ENCODE measurements at regions not wholly inside any gene's neighbourhood (a gene's known extent, or its start where the extent isn't known, plus 50 kb on each side); places are given as distances from the start of the nearest gene placed in this dataset.

GRCh38 chr5:162769019-162769418, 668.4 kb upstream of the CCNG1 start:
- TF ChIP-seq MAX (IDR thresholded peaks at IDR 0.05; ENCODE audit: low read depth, low read length), result no peak
- no peak for TF ChIP-seq POLR2A (IDR thresholded peaks at IDR 0.05; ENCODE audit: extremely low read depth, insufficient read length)
- no peak for TF ChIP-seq MYC (IDR thresholded peaks at IDR 0.05; ENCODE audit: low read depth, low read length)
- no peak for TF ChIP-seq CTCF (IDR thresholded peaks at IDR 0.05; ENCODE audit: low read depth, low read length)
- H3K4me3 ChIP-seq (ENCODE audit: low read depth, low read length), result no peak overlapping the region
- DNase-seq (ENCODE audit: low read depth), result peak; percentile 3

GRCh38 chr5:162785673-162786072, 651.7 kb upstream of the CCNG1 start:
- TF ChIP-seq CTCF (IDR thresholded peaks at IDR 0.05; ENCODE audit: low read depth, low read length), result no peak
- TF ChIP-seq MAX (IDR thresholded peaks at IDR 0.05; ENCODE audit: low read depth, low read length), result no peak
- no peak for TF ChIP-seq MYC (IDR thresholded peaks at IDR 0.05; ENCODE audit: low read depth, low read length)
- TF ChIP-seq POLR2A (IDR thresholded peaks at IDR 0.05; ENCODE audit: extremely low read depth, insufficient read length), result no peak
- DNase-seq (ENCODE audit: low read depth), result no peak
- H3K4me3 ChIP-seq (ENCODE audit: low read depth, low read length), result no peak overlapping the region

- H3K4me3 ChIP-seq (ENCODE audit: low read depth, low read length), result no peak overlapping the region
- peak; percentile 1 for DNase-seq (ENCODE audit: low read depth)
- TF ChIP-seq POLR2A (IDR thresholded peaks at IDR 0.05; ENCODE audit: extremely low read depth, insufficient read length) (no peak), MYC (IDR thresholded peaks at IDR 0.05; ENCODE audit: low read depth, low read length) (no peak), MAX (IDR thresholded peaks at IDR 0.05; ENCODE audit: low read depth, low read length) (no peak), CTCF (IDR thresholded peaks at IDR 0.05; ENCODE audit: low read depth, low read length) (no peak)
Measured at GRCh38 chr5:162786234-162786633, 651.2 kb upstream of the CCNG1 start.

GRCh38 chr5:162796507-162796906, 640.9 kb upstream of the CCNG1 start:
- DNase-seq (ENCODE audit: low read depth), result no peak
- no peak for TF ChIP-seq POLR2A (IDR thresholded peaks at IDR 0.05; ENCODE audit: extremely low read depth, insufficient read length)
- no peak for TF ChIP-seq MYC (IDR thresholded peaks at IDR 0.05; ENCODE audit: low read depth, low read length)
- TF ChIP-seq CTCF (IDR thresholded peaks at IDR 0.05; ENCODE audit: low read depth, low read length), result no peak
- TF ChIP-seq MAX (IDR thresholded peaks at IDR 0.05; ENCODE audit: low read depth, low read length), result no peak
- H3K4me3 ChIP-seq (ENCODE audit: low read depth, low read length), result no peak overlapping the region

- H3K4me3 ChIP-seq (ENCODE audit: low read depth, low read length), result no peak overlapping the region
- TF ChIP-seq MAX (IDR thresholded peaks at IDR 0.05; ENCODE audit: low read depth, low read length), result no peak
- TF ChIP-seq CTCF (IDR thresholded peaks at IDR 0.05; ENCODE audit: low read depth, low read length), result no peak
- DNase-seq (ENCODE audit: low read depth), result no peak
Measured at GRCh38 chr5:162800301-162800700, 637.1 kb upstream of the CCNG1 start.

GRCh38 chr5:162801235-162801634, 636.2 kb upstream of the CCNG1 start:
- H3K4me3 ChIP-seq (ENCODE audit: low read depth, low read length), result no peak overlapping the region
- no peak for TF ChIP-seq POLR2A (IDR thresholded peaks at IDR 0.05; ENCODE audit: extremely low read depth, insufficient read length)
- TF ChIP-seq MYC (IDR thresholded peaks at IDR 0.05; ENCODE audit: low read depth, low read length), result no peak
- no peak for TF ChIP-seq CTCF (IDR thresholded peaks at IDR 0.05; ENCODE audit: low read depth, low read length)
- TF ChIP-seq MAX (IDR thresholded peaks at IDR 0.05; ENCODE audit: low read depth, low read length), result no peak
- no peak for DNase-seq (ENCODE audit: low read depth)

Measured in NB4 (cell line).